Tongue (tissue), 1 donor: ENCODE measurements at regions not wholly inside any gene's neighbourhood (a gene's known extent, or its start where the extent isn't known, plus 50 kb on each side); places are given as distances from the start of the nearest gene placed in this dataset.

Experiments used
- DNase-seq: peaks from one replicate; pipeline ENCODE4 v3.0.0-alpha.2; 2015

- no peak for DNase-seq
Measured at GRCh38 chr17:72343911-72344310, 223.1 kb downstream of the SOX9 start.

- DNase-seq = no peak
Measured at GRCh38 chr17:72344613-72345012, 223.8 kb downstream of the SOX9 start.

- DNase-seq = no peak
Measured at GRCh38 chr17:72345088-72345487, 224.3 kb downstream of the SOX9 start.

GRCh38 chr17:72345536-72345935 is 224.7 kb downstream of the SOX9 start:
- DNase-seq = no peak

- DNase-seq = no peak
Measured at GRCh38 chr17:72346306-72346705, 225.5 kb downstream of the SOX9 start.

- no peak for DNase-seq
Measured at GRCh38 chr17:72349011-72349410, 228.2 kb downstream of the SOX9 start.

- DNase-seq = peak; percentile 50
Measured at GRCh38 chr17:72349491-72349995, 228.7 kb downstream of the SOX9 start.

GRCh38 chr17:72350073-72350472 is 229.3 kb downstream of the SOX9 start:
- no peak for DNase-seq

GRCh38 chr17:72351365-72351764 is 230.5 kb downstream of the SOX9 start:
- DNase-seq = no peak

- no peak for DNase-seq
Measured at GRCh38 chr17:72351884-72352346, 231.1 kb downstream of the SOX9 start.

- DNase-seq = no peak
Measured at GRCh38 chr17:72353502-72353901, 232.7 kb downstream of the SOX9 start.

- DNase-seq = no peak
Measured at GRCh38 chr17:72354071-72354470, 233.3 kb downstream of the SOX9 start.

GRCh38 chr17:72357764-72358365 is 237.0 kb downstream of the SOX9 start:
- no peak for DNase-seq

GRCh38 chr17:72358465-72358864 is 237.6 kb downstream of the SOX9 start:
- DNase-seq = no peak

- DNase-seq = no peak
Measured at GRCh38 chr17:72359274-72359673, 238.5 kb downstream of the SOX9 start.

GRCh38 chr17:72359811-72360210 is 239.0 kb downstream of the SOX9 start:
- DNase-seq = no peak

GRCh38 chr17:72360386-72360940 is 239.6 kb downstream of the SOX9 start:
- no peak for DNase-seq

- DNase-seq = no peak
Measured at GRCh38 chr17:72361892-72362291, 241.1 kb downstream of the SOX9 start.

GRCh38 chr17:72362376-72363088 is 241.7 kb downstream of the SOX9 start:
- DNase-seq = no peak

GRCh38 chr17:72363089-72363610 is 242.3 kb downstream of the SOX9 start:
- DNase-seq = no peak

- DNase-seq = no peak
Measured at GRCh38 chr17:72365857-72366414, 245.1 kb downstream of the SOX9 start.

- DNase-seq = no peak
Measured at GRCh38 chr17:72366626-72367025, 245.8 kb downstream of the SOX9 start.

- no peak for DNase-seq
Measured at GRCh38 chr17:72368191-72368590, 247.4 kb downstream of the SOX9 start.
